ENCODE measurements at regions not wholly inside any gene's neighbourhood (a gene's known extent, or its start where the extent isn't known, plus 50 kb on each side); places are given as distances from the start of the nearest gene placed in this dataset.

DNA sequence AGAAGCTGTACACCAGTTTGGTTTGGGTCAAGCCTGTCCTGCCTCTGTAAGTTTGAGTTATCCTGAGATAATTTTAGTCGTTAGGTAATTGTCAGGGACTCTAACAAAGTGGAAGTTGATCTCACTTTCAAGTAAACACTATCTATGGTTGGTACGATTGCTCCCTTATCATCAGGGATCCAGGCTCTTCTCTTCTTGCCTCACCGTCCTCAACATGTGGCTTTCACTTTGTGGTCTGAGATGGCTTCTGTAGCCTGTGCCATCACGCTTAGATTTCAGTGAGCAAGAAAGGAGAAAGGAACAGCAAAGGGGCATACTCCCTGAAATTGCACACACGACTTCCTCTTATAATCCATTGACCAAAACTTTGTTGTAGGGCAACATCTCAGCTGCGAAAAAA lies 115.6 kb downstream of the CTAGE1 start:
- TF ChIP-seq, protein P1, sequence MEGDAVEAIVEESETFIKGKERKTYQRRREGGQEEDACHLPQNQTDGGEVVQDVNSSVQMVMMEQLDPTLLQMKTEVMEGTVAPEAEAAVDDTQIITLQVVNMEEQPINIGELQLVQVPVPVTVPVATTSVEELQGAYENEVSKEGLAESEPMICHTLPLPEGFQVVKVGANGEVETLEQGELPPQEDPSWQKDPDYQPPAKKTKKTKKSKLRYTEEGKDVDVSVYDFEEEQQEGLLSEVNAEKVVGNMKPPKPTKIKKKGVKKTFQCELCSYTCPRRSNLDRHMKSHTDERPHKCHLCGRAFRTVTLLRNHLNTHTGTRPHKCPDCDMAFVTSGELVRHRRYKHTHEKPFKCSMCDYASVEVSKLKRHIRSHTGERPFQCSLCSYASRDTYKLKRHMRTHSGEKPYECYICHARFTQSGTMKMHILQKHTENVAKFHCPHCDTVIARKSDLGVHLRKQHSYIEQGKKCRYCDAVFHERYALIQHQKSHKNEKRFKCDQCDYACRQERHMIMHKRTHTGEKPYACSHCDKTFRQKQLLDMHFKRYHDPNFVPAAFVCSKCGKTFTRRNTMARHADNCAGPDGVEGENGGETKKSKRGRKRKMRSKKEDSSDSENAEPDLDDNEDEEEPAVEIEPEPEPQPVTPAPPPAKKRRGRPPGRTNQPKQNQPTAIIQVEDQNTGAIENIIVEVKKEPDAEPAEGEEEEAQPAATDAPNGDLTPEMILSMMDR (IDR thresholded peaks at IDR 0.05), result no peak
- no peak for TF ChIP-seq POLR2A (IDR thresholded peaks at IDR 0.05)

Measured in right lobe of liver (tissue), 4 donors.